RWPE2 (cell line): ENCODE measurements at regions not wholly inside any gene's neighbourhood (a gene's known extent, or its start where the extent isn't known, plus 50 kb on each side); places are given as distances from the start of the nearest gene placed in this dataset.

ENCODE experiments used
- ATAC-seq: fragments of 200-7000 bp; cut with Tn5 transposase; 3 replicates; pipeline ENCODE4 v1.9.1; 2021; ENCODE audit warnings: low read depth
- DNase-seq: peaks from one replicate; pipeline ENCODE4 v3.0.0-alpha.2; 2020; ENCODE audit warnings: low spot score
- H3K27ac ChIP-seq: fragments of 450-650 bp; 2 replicates; pipeline ENCODE4 v1.5.1; 2017; ENCODE audit warnings: mild to moderate bottlenecking; ENCODE audit not compliant: poor library complexity, severe bottlenecking
- H3K27me3 ChIP-seq: fragments of 250-450 bp; sonication (Bioruptor Pico); 2 replicates; pipeline ENCODE4 v1.5.1; 2021; ENCODE audit warnings: mild to moderate bottlenecking, moderate library complexity; ENCODE audit not compliant: insufficient read depth, poor library complexity, severe bottlenecking
- H3K36me3 ChIP-seq: fragments of 250-450 bp; sonication (Bioruptor Pico); 2 replicates; pipeline ENCODE4 v1.5.1; 2020; ENCODE audit warnings: low read depth, mild to moderate bottlenecking, moderate library complexity
- H3K4me1 ChIP-seq: fragments of 250-450 bp; sonication (Bioruptor Pico); 2 replicates; pipeline ENCODE4 v1.5.1; 2021; ENCODE audit warnings: mild to moderate bottlenecking, moderate library complexity; ENCODE audit not compliant: insufficient read depth, poor library complexity, severe bottlenecking
- H3K4me3 ChIP-seq: fragments of 250-450 bp; sonication (Bioruptor Pico); 2 replicates; pipeline ENCODE4 v1.5.1; 2021; ENCODE audit warnings: mild to moderate bottlenecking, moderate library complexity; ENCODE audit not compliant: severe bottlenecking
- H3K9me3 ChIP-seq: fragments of 250-450 bp; sonication (Bioruptor Pico); 2 replicates; pipeline ENCODE4 v1.5.1; 2021; ENCODE audit warnings: mild to moderate bottlenecking, moderate library complexity; ENCODE audit not compliant: severe bottlenecking
- TF ChIP-seq, protein P1 (sequence below): fragments of 450-650 bp; IDR thresholded peaks from one replicate; pipeline ENCODE4 v1.5.1; 2017; ENCODE audit warnings: mild to moderate bottlenecking, moderate library complexity; ENCODE audit not compliant: poor library complexity, severe bottlenecking

DNA sequence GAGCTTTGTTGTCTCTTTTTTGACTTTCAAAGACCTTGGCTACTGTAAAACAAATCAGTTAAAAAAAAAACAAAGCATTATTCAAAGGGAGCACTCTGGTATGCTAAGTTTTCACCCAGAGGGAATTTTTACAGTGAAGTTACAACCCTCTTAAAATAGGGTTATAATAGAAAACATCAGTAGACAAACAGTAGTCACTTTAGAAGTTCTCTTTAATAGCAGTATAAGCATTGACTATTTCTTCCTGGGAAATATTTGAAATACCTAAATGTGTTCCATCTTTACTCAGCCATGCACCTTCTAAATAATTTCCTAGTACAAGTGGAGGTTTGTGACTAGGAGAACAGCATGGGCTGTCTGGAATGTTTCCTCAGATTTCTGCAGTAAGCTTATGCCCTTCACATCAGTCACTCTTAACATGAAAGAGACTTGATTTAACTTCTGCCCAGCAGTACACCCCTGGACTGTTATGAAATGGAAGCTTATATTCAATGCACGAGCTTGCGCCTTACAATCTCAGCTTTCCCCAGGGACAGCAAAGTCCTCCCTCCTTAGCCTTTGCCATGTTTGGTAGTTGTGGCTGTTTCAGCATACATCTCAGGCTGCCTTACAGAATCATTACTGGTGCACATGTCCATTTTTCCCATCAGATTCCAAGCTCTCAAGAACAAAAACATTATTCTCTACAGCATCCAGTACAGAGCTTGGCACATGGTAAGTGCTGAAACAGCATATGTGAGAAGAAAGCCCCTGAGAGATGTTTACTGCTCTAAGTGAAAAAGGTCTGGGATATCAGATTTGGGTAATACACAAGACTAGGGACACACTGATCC is 191.5 kb downstream of the ZNF608 start:
- H3K36me3 ChIP-seq: no peaks in the 10 kb centered on the region
- DNase-seq (no peak), ATAC-seq (no peak)
- H3K27me3 ChIP-seq: no peaks in the 10 kb centered on the region
- H3K9me3 ChIP-seq: no peaks in the 10 kb centered on the region
- TF ChIP-seq, protein P1, sequence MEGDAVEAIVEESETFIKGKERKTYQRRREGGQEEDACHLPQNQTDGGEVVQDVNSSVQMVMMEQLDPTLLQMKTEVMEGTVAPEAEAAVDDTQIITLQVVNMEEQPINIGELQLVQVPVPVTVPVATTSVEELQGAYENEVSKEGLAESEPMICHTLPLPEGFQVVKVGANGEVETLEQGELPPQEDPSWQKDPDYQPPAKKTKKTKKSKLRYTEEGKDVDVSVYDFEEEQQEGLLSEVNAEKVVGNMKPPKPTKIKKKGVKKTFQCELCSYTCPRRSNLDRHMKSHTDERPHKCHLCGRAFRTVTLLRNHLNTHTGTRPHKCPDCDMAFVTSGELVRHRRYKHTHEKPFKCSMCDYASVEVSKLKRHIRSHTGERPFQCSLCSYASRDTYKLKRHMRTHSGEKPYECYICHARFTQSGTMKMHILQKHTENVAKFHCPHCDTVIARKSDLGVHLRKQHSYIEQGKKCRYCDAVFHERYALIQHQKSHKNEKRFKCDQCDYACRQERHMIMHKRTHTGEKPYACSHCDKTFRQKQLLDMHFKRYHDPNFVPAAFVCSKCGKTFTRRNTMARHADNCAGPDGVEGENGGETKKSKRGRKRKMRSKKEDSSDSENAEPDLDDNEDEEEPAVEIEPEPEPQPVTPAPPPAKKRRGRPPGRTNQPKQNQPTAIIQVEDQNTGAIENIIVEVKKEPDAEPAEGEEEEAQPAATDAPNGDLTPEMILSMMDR: no peak
- no peaks in the 10 kb centered on the region for H3K4me1 ChIP-seq
- no peak overlapping the region for H3K4me3 ChIP-seq
- H3K27ac ChIP-seq: no peak overlapping the region

DNA sequence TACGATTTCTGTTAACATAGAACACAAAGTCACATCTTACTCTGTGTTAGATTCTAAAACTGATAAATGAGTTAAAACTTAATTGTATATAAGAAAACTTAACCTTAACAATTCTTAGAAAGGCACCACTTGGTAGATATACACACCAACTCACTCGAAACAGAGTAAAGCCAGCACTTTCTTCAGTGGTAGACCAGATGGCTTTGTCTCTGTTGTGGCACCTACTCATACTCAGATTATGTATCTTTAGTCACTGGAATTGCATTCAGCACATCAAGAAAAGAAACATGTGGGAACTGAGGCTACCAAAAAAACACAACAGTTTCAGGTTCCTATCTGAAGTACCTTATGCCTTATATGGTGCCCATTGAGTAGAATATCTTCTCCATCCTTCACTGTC is 192.5 kb downstream of the ZNF608 start:
- Histone ChIP-seq H3K27ac (no peak overlapping the region), H3K9me3 (no peaks in the 10 kb centered on the region), H3K4me3 (no peak overlapping the region), H3K36me3 (no peaks in the 10 kb centered on the region), H3K27me3 (no peaks in the 10 kb centered on the region), H3K4me1 (no peaks in the 10 kb centered on the region)
- TF ChIP-seq, protein P1: no peak
- ATAC-seq (no peak), DNase-seq (no peak)

DNA sequence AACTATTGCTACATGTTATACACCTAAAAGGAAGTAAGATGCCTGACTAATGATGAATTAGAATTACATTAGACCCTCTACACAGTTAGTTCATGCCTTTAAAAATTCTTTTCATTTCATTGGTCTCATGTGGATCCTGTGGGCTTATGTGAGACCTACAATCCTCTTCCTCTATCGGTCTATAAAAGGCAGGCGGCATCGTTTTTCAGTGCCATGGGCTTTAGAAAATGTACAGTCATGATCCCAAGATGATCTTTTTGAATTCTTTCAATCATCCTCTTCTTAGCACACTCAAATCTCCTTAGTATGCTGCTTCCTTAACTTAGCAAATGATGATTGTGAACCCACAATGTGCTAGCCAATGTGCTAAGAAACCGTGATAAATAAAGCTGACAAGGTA is 193.9 kb downstream of the ZNF608 start:
- ATAC-seq: no peak
- no peaks in the 10 kb centered on the region for H3K4me1 ChIP-seq
- no peaks in the 10 kb centered on the region for H3K27me3 ChIP-seq
- DNase-seq: no peak
- TF ChIP-seq, protein P1: no peak
- H3K27ac ChIP-seq: no peak overlapping the region
- H3K36me3 ChIP-seq: no peaks in the 10 kb centered on the region
- H3K9me3 ChIP-seq: no peaks in the 10 kb centered on the region
- no peak overlapping the region for H3K4me3 ChIP-seq

DNA sequence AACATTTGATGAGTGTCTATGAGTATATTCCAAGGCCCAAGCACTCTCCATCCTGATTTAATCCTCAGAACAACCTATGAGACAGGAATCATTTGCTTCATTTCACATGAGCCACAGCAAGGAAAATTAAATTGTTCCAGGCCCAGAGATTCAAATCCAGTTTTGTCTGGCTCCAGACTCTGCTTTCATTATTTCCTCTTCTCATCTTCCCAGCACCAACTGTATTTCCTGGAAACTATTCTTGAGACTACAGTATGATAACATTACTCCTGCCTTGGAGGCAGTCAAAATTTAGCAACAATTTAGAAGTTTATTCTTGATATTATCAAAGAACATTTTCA is 194.5 kb downstream of the ZNF608 start:
- TF ChIP-seq, protein P1: no peak
- H3K27ac ChIP-seq: no peak overlapping the region
- H3K4me1 ChIP-seq: no peaks in the 10 kb centered on the region
- ATAC-seq (no peak), DNase-seq (no peak)
- no peaks in the 10 kb centered on the region for H3K9me3 ChIP-seq
- no peaks in the 10 kb centered on the region for H3K36me3 ChIP-seq
- H3K27me3 ChIP-seq: no peaks in the 10 kb centered on the region
- H3K4me3 ChIP-seq: no peak overlapping the region

DNA sequence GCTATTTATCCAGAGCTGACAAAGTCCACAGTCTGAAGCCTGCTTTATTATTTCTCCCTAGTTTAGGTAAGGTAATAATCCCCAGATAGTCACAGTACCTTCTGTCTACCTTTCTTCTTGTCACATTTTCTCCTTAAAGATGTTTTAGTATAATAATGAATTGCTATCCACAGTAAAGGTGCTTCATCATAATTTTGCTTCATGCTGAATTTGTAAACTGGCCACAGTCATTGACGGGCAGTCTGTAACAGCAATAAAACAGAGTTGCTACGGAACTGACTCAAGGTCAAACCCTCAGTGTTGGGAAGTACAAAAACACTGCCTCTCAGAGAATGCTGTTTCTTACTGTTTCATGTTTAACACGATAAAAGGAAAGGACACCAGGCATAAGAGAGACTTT is 195.7 kb downstream of the ZNF608 start:
- Histone ChIP-seq H3K4me1 (no peaks in the 10 kb centered on the region), H3K36me3 (no peaks in the 10 kb centered on the region), H3K27me3 (no peaks in the 10 kb centered on the region), H3K9me3 (no peaks in the 10 kb centered on the region), H3K27ac (no peak overlapping the region), H3K4me3 (no peak overlapping the region)
- TF ChIP-seq, protein P1: no peak
- ATAC-seq (no peak), DNase-seq (no peak)
